HG02610 (cell line): ENCODE measurements at regions not wholly inside any gene's neighbourhood (a gene's known extent, or its start where the extent isn't known, plus 50 kb on each side); places are given as distances from the start of the nearest gene placed in this dataset.
"Not testable (repeated sequence)": the region's sequence is repeated elsewhere in the genome, so short reads cannot be mapped to it uniquely, and the experiment has no call there.

ENCODE experiments used
- ATAC-seq: cut with Tn5 transposase; IDR thresholded peaks from one replicate; pipeline ENCODE4 v1.9.1; 2021; ENCODE audit warnings: mild to moderate bottlenecking, moderate library complexity; ENCODE audit not compliant: unreplicated experiment

DNA sequence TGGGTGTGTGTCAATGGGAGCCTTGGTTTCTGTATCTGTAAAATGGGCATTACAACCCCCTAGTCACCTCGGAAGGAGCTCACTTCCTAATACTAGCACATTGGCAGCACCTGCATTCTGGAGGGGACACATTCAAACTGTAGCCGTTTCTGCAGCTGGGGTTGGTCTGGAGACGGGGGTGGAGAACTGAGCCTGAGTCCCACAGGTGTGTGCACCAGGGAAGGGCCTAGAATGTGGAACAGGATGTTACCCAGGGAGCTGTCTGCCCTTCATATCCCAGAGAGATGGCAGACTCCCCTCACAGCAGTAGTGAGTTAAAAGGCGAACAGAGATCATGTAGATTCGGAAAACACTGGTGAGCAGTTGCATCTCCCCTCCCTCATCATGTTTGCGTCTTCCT lies 272.8 kb upstream of the ZNF32 start:
- no peak for ATAC-seq

DNA sequence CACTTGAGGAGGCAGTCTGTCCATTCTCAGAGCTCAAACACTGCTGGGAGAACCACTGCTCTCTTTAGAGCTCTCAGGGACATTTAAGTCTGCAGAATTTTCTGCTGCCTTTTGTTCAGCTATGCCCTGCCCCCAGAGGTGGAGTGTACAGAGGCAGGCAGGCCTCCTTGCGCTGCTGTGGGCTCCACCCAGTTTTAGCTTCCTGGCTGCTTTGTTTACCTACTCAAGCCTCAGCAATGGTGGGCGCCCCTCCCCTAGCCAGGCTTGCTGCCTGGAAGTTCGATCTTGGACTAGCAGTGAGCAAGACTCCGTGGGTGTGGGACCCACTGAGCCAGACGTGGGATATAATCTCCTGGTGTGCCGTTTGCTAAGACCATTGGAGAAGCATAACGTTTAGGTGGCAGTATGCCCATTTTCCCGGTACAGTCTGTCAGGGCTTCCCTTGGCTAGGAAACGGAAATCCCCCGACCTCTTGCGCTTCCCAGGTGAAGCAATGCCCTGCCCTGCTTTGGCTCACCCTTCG lies 271.6 kb upstream of the ZNF32 start:
- ATAC-seq = not testable (repeated sequence)

DNA sequence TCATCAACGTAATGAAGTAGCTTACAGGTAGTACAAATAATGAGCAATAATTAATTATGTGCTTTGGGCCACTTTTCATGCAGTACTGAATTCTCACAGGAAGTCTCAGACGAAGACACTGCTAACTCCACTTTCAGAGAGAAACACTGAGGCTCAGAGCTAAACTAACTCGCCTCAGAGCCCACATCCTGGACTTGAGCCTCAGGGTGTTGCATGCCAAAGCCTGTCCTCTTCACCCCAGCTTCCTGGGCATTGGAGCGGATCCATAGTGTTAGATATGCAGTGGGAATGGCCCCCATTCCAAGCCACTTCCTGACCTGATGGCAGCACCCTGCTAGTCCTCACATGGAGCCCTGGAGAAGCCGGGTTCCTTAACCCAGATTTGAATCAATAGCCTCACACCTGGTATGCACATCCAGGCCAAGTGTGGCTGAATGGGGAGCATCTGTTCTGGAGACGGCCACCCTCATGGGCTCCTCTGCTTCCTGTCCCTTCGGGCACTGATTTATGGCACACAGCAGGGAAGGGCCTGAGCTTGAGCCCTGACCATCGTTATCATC lies 265.1 kb upstream of the ZNF32 start:
- ATAC-seq = peak; percentile 45

DNA sequence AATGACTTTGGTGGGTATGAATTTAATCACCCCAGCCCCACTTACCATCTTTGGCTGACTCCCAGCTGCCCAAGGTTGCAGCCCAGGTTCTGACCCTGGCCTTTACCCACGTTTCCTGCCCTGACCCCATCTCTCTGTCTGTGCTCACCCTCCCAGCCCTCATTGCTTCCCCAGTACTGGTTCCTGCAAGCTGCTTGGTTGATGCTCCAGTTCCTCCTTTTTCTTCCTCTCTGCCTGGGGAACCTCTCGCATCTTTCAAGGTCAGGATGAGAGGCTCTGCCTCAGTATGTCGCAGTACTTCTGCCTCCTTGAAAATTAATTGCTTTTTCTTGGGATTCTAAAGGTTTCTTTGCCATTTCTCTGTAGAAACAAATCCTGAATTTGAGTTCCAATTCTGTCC lies 263.8 kb upstream of the ZNF32 start:
- ATAC-seq = no peak

DNA sequence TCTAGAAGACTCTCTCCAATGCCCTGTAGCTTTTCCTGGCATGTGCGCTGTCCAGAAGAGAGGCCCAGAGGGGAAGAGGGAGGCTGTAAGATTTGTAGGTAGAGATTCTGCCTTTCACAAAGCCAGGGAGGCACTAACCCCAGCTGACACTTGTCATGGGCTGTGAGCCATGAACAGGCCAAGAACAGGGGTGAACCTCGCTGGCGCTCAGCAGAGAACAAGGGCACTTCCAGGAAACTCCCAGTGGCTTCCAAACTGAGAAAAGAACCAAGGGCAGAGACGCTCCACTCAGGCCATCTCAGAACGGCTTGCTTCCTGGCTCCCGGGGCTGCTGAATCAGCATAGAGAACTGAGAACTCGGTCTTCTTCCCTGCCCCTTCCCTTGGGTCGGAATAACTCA lies 257.8 kb upstream of the ZNF32 start:
- no peak for ATAC-seq

DNA sequence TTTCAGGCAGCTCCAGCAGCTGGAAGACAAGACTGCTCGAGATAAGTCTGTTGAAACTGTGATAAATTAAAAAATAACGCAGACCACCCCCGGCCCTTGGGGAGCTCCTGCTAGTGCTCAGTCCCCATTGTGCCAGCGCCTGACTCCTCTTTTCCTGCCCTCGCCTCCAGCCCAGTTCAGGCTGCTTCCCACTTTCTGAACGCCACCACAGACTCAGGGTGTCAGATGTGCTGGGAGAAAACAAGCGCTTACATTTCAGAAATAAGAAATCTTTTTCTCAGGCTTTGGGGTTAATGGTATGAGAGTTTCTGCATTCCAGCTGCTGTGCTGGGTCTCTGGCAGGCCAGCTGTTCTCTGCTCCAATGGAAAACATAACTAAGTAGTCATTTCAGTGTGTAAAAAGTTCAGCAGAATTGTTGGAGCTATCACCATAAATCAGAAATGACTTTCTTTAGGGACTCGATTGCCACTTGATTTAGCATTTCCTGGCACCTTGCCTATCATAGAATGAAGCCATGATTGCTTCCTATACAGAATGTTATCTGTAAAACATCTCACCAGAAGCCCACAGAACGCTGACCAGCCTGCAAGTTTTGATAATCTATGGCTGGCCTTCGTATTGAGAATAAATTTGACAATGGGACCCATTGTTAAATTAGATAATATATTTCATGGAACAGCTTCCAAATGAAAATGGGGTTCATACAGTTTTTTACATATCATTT lies 257.0 kb upstream of the ZNF32 start:
- ATAC-seq = no peak

DNA sequence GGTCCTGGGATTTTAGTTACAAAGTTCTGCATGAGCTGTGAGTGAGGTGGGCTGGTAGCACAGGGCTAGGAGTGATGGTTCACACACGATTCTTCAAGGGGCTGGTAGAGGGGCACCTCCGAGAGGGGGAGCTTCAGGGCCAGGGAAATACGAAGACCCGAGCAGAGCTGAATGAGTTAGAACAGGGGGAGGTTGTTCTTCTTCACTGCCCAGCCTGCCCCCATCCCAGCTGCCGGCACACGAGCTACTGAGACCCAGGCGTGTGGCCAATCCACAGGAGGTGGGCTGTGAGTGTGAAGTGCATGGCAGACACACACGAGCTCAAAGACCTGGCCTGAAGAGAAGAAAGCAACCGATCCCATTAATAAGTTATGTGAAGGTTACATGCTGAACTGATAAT lies 256.2 kb upstream of the ZNF32 start:
- ATAC-seq = no peak

DNA sequence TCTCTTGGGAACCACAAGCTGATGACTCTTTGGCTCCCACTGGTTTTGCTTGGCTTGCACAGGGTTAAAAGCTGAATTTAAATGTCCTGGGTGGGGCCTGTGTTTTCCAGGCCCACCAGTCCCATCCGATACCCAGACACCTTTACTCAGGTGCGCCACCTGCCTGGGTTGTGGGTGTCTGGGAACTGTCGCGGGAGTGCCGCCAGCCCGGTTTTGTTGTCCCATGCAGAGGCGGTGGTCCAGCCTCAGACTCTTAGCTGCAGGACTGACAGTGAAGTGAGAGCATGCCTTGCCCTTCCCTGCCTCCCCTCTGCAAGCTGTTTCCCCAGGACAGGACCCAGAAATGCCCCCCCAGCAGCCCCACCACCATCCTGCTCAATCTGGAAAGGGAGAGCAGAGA lies 255.6 kb upstream of the ZNF32 start:
- no peak for ATAC-seq

DNA sequence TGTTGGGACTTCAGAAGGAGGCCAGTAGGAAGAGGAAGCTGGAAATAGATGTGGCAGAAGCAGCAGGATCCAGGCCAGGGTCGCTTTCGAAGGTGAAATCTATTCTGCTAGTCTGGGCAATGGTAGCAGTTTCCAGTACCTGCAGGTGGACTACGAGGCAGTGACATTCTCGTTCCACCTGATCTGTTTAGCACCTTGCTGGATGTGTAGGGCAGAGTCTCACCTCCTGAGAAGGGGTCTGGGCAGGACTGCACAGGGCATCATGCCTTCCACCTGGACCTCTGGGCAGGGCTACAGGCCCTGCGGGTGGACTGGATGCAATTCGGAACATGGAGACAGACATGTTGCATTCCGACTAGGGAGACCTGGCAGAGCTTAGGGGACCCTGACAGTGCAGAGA lies 254.8 kb upstream of the ZNF32 start:
- ATAC-seq = no peak

DNA sequence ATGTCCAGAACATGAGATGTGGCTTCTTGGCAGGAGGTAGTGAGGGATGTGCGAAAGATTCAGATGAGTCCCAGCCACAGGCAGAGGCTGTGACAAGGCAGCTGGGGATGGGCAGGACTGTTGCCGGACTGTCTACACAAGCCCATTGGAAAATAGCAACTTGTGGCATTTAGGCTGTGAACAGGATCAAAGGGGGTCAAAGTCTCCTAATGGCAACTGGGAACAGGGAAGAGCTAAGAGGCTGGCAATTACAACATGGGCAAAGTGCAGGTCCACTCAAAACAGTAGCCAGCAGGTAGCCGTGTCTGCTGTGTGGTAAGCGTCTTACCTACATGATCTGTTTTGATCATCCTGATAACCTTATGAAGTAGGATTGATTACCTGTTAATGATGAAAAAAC lies 254.2 kb upstream of the ZNF32 start:
- no peak for ATAC-seq

DNA sequence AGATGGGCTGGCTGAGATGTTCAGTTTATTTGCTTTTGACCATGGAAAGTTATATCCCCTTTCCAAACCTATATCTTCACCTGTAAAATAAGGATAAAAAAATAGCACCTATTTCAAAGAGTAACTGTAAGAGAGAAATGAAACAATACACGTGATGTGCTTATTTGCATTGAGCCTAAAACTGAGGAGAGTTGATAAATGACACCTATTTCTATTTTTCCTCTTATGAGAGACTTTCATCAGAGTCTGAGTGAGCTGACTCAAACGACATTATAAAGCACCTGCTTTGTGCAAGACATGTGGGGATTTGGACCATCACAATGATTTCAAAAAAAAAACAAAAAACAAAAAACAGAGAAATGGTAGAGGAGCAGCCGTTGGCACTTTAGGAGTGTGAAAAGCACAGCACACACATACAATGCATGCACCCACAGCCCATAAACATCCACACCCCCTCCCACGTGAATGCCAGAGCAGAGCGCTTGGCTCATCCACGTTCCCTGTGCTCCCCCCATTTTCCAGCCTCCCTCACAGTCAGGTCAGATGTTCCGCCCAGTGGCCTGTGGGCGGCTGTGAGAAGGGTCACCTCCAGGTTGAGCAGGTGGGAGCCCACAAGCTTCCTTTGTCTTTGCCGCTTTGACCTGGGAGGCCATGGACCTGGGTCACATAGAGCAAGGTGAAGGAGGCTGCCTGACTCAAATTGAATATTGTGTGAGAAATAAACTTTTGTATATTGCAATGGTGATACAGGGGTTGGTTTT lies 253.2 kb upstream of the ZNF32 start:
- no peak for ATAC-seq

DNA sequence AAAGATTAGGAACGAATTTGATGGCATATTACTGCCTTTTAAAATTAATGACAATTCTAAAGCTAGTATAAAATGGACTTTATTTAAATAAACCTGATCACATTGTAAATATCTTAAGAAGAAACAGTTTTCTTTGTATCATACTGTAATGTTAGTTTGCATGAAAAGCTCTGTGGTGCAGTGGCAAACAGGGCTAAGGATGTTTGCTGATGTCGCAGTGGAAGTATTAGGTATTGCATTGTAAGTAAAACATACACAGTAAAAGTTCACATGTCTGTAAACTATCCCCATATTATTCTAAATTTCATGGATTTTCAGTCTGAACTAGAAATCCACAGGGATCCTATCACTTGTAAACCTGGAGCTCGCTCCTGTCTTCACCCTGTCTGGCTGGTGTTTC lies 252.6 kb upstream of the ZNF32 start:
- ATAC-seq = no peak

DNA sequence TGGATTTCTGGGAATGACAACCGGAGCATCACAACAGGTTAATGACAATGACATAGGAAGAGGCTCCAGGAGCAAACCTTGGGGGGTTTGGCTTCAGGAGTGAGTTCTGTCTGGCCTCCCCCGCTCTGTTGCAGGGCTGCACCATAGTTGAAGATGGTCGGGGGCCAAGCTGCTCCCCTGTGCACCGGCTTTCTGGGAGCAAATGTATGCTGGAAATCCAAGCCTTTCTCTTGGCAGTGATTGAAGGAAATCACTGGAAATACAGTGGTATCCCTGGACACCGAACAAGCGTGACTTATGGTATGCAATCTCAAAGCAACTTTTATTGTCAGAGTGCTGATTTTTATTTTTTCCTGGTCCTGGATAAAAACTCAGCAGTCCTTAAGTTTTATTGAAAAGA lies 251.9 kb upstream of the ZNF32 start:
- no peak for ATAC-seq

DNA sequence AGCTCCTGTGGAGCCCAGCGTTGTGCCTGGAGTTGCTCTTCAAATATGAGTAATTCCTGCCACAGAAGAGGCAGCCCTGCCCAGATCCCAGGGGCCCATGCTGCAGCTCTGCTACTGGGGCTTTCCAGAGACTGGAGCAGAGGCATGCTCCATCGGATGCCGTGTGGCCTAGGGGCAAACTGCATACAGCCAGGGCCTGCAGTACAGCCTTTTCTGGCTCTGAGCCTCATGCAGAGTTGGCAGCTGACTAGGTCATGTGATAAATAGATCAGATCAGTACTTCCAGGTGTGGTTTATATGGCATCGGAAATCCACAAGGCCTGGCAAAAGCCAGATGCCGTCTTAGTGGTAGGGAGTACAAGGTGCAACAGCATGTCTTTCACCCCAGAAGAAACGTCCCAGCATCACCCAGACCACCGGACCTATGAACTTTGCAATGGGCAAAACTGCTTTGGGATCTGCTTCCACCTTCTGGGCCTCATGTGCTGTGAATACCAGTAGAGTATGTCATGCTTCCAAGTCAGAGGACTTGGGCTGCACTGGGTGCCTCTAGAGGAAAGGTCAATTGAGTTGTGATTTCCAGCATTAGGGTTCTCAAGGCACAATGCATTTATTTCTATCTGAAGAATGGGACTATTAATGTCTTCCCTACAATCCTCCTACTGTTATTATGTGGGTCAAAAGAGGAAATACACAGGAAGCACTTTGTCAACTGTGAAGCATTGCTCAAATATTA lies 250.7 kb upstream of the ZNF32 start:
- ATAC-seq = no peak

DNA sequence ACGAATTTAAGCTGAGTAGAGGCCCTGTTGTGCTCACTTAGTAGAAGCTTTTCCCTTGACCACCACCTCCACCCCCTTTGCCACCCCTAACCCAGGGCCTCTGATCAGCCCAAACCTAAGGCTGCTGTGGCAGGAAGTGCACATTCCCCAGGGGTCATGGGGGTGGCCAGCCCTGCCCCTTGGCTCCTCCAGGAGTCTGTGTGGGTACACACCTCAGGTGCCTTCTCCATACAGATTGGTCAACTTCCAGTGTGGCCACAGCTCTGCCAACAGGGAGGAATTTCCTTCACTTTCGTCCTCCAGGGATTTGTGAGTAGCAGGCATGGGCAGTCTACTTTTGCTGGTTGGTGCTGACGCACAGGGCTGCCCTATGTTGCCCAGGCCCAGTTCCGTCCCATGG lies 249.9 kb upstream of the ZNF32 start:
- no peak for ATAC-seq

DNA sequence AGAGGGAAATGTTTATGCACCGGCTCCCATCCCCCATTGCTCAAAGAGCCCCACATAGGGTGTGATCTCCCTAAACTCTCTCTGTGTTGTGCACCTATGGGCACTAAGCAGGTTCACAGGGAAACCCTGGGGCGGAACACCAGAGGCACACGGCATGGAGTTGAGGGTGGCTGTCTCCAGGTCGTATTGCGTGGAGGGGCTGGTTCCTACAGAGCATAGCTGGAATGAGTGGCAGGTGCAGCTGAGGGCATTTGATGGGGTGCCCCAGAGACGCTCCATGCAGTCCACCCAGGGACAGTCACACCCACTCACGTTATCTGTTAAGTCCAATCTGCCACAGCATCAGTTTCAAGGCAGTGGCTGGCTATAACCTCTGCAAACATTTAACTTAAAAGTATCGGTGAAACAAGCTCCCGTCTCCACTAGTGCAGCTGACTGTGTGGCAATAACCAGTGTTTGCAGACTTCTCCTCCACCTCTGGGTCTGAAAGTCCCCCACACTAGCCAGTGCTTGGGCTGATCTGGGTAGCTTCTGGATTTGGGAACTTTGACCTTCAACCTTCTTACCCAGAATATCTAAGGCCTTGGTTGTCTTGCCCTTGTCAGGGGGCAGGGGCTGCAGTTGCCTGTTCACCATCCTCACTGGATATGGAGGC lies 249.2 kb upstream of the ZNF32 start:
- no peak for ATAC-seq

DNA sequence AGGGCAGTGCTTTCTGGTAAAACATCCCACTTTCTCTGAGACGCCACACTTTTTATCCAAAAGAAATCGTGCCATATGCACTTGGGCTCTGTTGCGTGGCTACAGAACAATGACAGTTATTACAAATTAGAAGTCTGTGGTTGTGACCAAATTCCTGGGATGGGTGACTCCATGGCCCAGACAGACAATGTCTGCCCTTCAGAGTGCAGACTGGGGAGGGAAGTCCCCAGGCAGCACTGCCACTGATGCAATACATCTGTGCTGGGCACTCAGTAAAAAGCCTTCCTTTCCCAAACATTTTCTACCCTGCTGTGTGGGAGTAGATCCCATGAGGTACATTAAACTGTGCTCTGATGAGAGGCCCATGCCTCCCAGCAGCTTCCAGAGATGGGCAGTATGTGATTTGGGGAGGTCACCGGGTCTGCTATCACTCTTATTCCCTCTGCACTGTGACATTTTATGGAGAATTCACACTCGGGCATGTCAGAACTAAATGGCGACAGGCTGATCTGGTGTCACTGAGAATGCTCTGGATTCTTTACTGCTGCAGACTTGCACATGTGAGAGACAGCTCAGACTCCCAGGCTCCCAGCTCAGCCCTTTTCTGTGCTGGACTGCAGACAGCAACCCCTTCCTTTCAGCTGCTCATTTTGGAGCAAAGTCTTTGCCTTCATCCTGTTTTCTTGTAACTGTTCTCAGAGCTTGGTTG lies 243.5 kb upstream of the ZNF32 start:
- ATAC-seq = no peak

DNA sequence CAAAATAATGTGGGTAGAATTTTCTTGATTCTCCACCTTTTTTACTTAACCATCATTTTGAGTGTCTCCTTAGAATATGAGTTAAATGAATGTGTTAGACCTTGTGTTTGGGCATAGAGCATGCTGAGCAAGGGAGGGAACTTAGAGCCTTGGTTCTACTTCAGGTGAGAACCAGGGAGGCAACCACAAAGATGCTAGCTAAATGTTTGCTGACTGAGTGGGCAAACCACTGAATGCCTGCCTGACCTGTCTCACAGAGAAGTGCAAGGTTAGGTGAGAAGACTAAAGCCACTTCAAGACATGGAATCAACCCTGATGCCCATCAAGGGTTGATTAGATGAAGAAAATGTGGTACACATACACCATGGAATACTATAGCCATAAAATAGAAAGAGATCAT lies 242.6 kb upstream of the ZNF32 start:
- no peak for ATAC-seq

DNA sequence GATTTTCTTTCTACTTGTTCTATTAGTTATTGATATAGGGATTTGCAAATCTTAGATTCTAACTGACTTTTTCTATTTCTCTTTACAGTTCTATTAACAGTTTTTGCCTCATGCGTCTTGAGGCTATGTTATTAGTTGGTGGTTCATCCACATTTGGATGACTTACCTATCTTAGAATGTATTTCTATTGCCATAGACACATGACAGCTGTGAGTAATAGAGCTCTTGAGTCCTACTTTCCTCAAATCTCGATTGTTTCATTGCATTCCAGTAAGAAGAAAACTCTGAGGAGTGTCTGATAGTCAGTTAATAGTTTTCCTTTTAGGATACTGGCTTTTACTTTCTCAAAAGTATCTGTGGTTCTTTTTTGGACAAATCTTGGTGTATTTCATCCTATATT lies 241.4 kb upstream of the ZNF32 start:
- no peak for ATAC-seq

DNA sequence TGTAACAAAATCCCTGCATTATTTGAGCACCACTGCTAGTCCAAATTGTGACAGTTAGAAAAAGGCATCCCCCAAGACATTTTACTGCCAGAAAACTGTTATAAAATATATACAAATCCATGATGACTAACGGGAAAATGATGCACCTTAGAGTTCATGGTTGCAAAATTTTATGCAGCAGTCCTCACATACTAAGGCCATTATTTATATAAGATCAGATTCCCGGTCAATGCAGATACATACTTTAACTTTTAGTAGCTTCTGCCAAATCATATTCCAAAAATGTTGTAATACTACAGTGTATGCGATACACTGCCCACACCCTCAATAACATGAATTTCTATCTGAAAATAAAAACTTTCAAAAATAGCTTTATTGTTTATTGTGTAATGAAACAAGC lies 239.9 kb upstream of the ZNF32 start:
- no peak for ATAC-seq
